HG03439 (cell line): ENCODE measurements at regions not wholly inside any gene's neighbourhood (a gene's known extent, or its start where the extent isn't known, plus 50 kb on each side); places are given as distances from the start of the nearest gene placed in this dataset.
"Not testable (repeated sequence)": the region's sequence is repeated elsewhere in the genome, so short reads cannot be mapped to it uniquely, and the experiment has no call there.

Source experiments
- ATAC-seq: cut with Tn5 transposase; IDR thresholded peaks from one replicate; pipeline ENCODE4 v1.9.1; 2021; ENCODE audit warnings: mild to moderate bottlenecking, moderate library complexity; ENCODE audit not compliant: unreplicated experiment

- ATAC-seq: not testable (repeated sequence)
These were observed 676.6 kb upstream of the AMELY start for GRCh38 chrY:7588176-7588575.

- no peak for ATAC-seq
These were observed 651.0 kb upstream of the AMELY start for GRCh38 chrY:7562541-7562940.

GRCh38 chrY:7557675-7558074, 646.1 kb upstream of the AMELY start:
- ATAC-seq: no peak

- no peak for ATAC-seq
These were observed 643.5 kb upstream of the AMELY start for GRCh38 chrY:7555006-7555405.

- no peak for ATAC-seq
These were observed 633.5 kb upstream of the AMELY start for GRCh38 chrY:7545060-7545459.

GRCh38 chrY:7544172-7544770, 632.7 kb upstream of the AMELY start:
- no peak for ATAC-seq

GRCh38 chrY:7543506-7543905, 632.0 kb upstream of the AMELY start:
- ATAC-seq: no peak

- ATAC-seq: no peak
These were observed 630.8 kb upstream of the AMELY start for GRCh38 chrY:7542256-7542858.

GRCh38 chrY:7529396-7529795, 617.8 kb upstream of the AMELY start:
- ATAC-seq: no peak

GRCh38 chrY:7527568-7527967, 616.0 kb upstream of the AMELY start:
- ATAC-seq: not testable (repeated sequence)

GRCh38 chrY:7518387-7518786, 606.8 kb upstream of the AMELY start:
- ATAC-seq: no peak

- no peak for ATAC-seq
These were observed 604.7 kb upstream of the AMELY start for GRCh38 chrY:7516268-7516667.

- ATAC-seq: no peak
These were observed 604.3 kb upstream of the AMELY start for GRCh38 chrY:7515812-7516211.

- no peak for ATAC-seq
These were observed 591.3 kb upstream of the AMELY start for GRCh38 chrY:7502896-7503295.

GRCh38 chrY:7501236-7501635, 589.7 kb upstream of the AMELY start:
- ATAC-seq: no peak

- ATAC-seq: no peak
These were observed 584.4 kb upstream of the AMELY start for GRCh38 chrY:7496001-7496400.

- not testable (repeated sequence) for ATAC-seq
These were observed 573.1 kb upstream of the AMELY start for GRCh38 chrY:7484455-7485285.

GRCh38 chrY:7471976-7472375, 560.4 kb upstream of the AMELY start:
- ATAC-seq: no peak

GRCh38 chrY:7470037-7470436, 558.5 kb upstream of the AMELY start:
- no peak for ATAC-seq

- no peak for ATAC-seq
These were observed 557.6 kb upstream of the AMELY start for GRCh38 chrY:7468951-7469745.

- ATAC-seq: no peak
These were observed 556.4 kb upstream of the AMELY start for GRCh38 chrY:7467796-7468520.
